Activated CD4-positive, alpha-beta T cell treated with anti-CD3 and anti-CD28 coated beads for 24 hours (primary cell): ENCODE measurements at regions not wholly inside any gene's neighbourhood (a gene's known extent, or its start where the extent isn't known, plus 50 kb on each side); places are given as distances from the start of the nearest gene placed in this dataset.
"Not testable (repeated sequence)": the region's sequence is repeated elsewhere in the genome, so short reads cannot be mapped to it uniquely, and the experiment has no call there.

Source experiments
- DNase-seq, 2 donors: peaks; one replicate each; pipeline ENCODE4 v3.0.0-alpha.2; 2020; ENCODE audit warnings: low read depth in 2 of 2

DNA sequence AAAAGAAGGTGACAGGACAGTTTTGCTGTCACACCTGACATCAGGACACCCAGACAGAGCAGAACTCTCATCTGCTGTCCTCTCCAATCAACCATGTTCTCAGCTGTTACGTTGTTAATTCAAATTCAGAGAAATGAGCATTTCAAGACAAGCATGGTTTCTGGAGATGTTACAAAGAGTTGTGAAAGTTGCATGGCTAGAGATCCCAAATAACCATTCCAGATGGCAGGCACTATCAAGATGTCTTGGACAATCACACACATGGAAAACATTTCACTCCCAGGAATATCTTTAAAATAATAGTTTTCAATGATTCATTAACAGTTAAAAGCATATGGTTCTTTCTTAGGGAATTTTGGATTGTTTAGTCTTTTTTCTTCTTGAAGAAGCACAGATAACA lies 533.1 kb downstream of the AGTPBP1 start:
- DNase-seq, result no peak

DNA sequence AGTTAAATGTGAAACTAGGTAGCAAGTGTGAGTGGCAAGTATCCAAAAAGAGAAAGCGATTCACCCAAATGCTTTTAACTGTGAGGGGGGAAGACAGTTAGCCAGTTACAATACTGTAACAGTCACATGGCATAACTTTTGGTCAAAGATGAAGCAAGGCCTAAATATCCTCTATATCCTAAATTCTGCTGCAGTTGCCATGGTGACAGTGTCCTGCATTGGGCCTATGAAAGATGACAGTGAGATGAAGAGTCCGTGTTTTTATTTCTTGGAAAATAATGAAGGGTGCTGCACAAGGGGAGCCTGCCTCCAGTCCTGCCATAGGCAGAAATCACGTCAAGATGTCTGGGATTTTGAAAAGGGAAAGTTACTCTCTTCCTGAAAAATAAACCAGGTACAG lies 534.6 kb downstream of the NTRK2 start:
- no peak for DNase-seq

DNA sequence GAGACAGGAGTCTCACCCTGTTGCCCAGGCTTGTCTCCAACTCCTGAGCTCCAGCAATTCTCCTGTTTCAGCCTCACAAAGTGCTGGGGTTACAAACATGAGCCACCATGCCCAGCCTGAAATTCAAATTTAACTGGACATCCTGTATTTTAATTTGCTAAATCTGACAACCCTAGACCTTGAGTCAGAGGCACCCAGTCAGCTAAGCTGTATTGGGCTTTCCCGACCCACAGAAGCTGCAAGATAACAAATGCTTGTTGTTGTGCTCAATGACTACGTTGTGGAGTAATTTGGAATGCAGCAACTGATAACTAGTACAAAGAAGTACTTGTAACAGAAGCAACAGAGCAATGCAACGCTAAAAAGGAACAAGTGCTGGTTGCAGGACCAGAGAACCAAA lies 533.1 kb downstream of the NTRK2 start:
- DNase-seq, result no peak

DNA sequence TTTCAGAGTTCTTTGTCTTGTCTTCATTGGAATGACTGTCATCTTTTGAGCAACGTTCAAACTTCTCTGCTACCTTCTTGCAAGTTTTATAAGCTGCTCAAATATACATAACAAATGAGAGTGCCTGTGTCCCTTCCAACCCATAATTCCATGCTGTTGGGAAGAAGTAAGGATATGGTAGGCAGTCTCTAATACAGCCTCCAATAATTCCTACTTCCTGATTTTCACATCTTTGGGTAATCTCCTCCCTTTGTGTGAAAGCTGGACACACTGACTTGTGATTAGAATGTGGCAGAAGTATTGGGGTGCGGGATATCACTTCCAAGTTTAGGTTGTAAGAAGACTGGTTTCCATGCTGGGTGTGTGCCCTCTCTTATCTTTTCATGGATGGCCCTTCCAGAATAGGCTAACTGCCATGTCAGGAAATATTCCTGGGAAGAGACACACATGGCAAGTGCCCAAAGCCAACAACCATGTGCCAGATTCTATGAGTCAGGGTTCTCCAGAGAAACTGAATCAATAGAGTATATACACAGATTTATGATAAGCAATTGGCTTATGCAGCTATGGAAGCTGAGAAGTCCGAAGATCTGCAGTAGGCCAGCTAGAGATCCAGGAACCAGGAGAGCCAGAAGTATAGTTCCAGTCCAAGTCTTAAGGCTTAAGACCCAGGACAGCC lies 531.3 kb downstream of the NTRK2 start:
- no peak for DNase-seq

DNA sequence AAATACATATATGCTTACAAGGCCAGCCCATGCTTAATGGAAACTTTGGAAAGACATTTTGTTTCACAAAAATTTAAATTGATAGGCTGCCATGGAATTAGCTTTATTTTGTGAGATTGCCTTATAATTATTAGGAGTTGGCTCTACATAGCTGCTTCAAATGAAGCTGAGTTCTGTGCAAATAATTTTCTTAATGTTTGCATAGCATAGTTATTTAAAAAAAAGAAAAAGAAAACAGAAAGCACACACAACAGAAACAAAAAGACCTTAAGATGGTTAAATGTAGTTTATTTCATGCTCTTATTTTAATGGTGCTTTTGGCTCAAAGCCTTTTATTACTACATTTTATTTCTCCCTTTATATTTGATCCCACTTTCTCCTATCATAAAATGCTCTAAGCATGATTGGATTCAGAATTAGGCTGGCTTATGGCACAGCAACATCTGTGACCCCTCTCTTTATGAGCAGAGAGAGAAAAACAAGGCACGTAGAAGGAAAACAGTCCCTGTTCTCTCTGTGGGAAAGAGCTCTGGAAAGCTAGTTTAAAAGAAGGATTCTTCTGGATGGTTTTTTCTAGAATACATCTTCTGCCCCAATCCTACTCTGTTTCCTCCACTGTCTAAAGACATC lies 530.5 kb downstream of the NTRK2 start:
- DNase-seq, result no peak

DNA sequence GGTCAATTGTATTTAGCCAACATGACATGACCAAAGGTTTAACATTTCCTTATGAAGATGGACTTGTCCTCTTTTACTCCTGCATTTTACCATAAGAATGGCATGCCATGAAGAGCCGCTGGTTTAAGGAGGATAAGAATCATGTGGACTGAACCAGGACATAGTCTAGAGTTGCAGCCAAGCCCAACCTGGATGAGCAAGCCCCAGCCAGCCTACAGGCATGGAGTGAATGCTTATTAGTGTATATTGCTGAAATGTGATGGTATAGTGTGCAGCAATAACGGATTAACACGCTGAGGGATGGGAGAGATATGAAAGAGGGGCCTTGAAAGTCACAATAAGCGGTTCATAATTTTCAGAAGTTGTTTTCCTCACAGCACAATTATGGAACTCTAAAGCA lies 523.2 kb downstream of the NTRK2 start:
- no peak for DNase-seq

DNA sequence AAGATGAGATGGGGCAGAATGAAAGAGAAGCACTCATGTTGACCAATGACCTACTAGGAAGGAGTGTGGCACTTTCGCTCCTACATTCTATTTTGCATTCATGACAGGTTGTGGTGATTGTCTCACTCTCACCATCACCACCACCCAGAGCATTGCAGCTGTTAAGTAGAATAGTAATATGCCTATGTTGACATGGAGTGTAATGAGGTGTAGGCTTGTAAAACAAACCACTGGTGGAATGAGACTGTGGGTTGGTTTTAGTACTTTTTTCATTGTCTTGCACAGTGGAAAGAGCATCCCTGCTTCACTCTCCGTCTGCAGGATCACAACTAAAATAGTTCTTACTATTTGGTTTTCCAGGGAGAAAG lies 516.7 kb downstream of the NTRK2 start:
- no peak for DNase-seq

DNA sequence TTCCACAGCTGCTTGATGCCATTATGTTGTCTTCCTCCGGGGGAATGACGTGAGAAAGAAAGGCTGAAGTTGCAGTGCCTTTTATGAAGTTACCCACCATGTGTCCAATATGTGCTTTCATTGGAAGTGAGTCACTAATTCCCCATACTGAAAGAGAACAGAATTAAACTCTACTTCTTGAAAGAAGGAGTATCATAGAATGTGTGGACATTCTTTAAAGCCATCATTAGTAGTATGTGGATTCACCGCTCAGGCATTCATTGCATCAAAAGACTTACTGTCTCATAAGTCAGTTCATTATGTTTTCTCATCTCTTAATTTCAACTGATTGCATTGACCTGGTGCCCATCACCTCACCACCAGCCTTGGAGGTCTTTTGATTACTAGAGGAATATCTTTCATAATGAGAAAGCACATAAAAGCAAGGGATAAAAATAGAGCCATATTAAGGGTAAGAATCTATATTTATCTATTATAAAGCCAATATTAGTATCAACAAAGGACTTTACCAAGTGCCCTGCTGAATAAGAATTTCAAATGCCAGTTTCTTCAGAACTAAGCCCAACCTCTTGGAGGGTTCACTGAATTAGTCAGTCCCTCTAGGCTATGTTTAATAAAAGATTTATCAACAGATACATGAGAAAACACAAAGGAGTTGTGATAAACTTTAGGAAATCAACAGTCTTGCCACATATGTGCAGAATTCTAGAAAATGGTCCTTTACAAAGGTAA lies 516.1 kb downstream of the NTRK2 start:
- no peak for DNase-seq

DNA sequence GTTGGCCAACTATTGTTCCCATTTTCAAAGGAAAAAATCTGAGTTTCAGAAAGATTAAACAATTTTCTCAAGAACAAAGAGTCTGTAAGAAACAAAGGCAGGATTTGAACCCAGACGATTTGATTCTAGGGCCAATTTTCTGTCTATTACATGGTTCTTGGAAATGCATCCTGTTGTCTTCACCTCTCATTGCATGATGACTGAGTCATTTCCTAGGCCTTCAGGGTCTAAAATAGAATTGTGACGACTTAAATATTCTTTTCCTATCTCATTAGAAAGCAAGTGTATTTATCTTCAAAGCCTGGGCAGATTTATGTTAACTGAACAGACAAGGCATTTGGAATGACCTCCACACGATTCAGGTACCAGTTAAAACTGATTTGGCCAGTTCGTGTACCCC lies 512.9 kb downstream of the NTRK2 start:
- DNase-seq, result no peak

DNA sequence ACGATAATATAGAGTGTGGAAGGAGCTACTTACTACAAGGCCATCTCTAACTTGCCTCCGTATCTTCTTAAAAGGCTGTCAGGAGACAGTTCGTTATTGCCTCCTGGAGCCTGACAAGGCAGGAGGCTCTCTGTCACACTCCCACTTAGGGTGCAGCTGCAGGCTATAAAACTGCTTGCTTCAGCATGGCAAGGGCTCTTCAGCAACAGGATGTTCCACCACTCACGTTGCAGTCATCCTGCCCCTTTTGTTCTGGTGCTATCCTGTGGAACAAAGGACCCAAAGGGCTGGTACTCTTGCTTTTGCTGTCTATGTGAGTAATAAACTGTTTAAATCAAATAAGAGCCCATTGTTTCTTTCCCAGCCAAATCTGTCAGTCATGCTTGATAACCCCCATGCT lies 508.9 kb downstream of the NTRK2 start:
- DNase-seq, result no peak

DNA sequence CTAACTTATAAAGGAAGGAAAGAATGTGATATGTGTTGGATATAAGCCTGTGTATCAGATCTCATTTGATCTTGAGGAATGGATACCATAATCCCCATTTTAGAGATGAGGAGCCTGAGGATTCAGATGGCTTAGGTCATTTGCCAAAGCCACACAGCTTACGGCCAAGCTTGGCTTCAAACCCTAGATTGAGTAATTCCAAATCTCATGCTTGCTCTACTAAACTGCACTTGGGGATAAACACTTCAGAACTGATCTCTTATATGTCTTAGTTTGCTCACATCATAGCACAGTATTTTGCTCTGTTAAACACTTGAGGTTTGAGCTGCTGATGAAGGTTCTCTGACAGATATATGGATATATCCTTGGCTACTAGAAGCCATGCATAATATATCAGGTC lies 504.4 kb downstream of the NTRK2 start:
- DNase-seq, result no peak

DNA sequence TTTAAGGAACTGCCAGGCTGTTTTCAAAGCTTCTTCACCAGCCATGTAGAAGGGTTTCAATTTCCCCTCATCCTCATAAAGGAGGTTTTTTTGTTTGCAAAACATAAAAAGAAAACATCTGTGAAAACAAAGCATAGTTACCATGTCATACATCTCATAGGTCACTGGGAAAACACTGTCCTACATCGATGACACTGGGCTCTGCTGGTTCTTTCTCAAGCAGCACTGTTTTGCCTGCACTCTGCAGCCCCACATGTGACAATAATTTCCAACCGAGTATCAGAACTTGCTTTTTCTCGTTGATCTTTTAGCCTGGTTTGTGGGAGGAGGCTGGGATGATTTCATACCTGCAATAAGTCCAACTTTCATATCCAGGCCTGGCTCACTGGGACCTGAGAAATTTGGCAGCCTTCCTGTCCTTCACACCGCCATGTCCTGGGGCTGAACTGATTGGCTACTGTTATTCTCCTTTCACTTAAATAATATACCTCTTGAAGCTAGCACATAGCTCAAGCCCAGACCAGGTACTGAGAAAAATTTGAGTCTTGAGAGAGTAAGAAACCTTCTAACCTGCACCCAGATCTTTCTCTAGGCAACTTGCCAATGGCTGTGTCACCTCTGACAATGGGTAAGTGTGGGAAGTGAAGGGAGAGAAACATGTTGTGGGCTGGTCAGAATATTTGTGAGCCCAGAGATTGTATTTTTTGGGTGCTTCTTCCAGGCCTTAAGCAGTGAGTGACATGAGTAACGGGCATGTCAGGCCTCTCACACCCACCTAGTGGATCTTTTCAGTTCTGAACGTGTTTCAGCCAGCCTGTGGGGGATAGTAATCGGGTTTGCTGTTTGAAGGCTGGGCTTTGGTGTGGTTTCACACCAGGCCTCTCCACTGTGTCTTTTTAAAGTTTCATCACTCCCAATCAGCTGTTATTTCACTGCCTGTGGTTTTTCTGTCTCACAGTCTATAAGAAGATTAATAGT lies 502.8 kb downstream of the NTRK2 start:
- no peak for DNase-seq

DNA sequence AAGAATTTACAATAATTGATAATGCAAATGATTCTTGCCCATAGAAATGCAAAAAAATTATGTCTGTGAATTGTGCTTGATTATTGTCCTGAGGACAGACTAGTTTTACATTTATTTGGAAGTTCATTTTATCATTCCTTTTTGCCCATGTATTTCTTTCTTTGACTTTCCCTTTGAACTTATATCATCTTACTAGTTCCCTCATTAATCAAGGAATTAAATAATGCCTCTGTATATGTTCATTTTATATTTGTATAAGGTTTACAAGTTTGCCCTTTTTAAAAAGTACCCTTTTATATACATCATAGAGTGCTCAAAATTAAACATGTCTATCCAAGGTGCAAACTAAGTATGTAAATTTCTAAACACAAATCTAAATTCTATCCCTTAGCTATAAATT lies 501.6 kb downstream of the NTRK2 start:
- DNase-seq, result no peak

DNA sequence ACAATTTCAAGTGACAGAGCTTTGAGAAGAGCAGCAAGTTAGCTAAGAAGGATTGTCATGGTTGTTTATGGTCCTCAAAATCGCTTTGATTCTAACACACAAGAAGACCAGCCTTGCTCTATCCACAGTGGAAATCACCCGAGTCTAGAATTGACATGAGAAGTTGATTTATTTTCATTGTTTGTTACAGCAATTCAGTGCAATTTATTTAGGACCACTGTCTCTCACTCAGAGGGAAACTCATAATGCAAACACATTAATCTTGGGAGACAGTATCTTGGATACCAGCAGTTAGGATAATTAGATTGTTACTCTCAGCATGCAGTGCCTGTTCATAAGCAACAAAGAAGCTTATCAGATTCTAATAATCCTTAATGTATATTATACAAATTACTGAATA lies 498.9 kb downstream of the NTRK2 start:
- DNase-seq, result no peak

DNA sequence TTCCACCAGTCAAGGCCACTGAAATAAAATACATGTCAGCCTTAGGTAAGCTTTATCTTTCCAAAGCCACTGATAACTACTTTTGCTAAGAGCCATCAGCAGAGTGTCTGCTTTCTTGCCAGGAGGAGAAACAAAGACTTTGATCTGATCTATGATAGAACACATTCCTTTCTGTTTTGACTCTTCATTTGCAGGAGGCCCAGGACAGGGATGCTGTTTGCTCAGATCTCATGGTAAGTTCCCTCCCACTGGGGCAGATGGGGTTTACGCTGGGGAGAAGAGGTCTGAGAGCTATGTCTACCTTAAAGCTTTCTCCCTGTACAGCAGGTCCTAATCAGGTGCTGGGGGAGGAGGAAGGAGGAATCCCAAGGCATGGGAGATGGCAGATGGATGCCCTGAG lies 497.6 kb downstream of the NTRK2 start:
- DNase-seq, result no peak

DNA sequence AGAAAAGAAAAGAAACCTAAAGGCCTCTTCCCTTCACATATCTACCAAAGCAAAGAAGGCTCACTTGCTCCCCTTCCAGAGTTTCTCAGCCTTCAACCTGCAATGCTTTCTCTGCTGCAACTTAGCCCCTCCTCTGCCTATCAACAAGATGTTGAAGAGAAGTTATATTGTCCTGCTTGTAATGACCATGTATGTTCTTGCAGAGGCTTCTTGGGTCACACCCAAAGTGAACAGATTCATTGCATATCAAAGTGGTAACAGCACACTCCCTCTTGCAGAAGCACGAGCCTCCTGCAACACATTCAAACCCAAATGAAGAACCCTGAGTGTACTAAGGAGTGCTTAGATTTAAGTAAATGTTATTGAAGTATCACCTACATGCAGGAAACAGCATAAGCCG lies 494.3 kb downstream of the NTRK2 start:
- DNase-seq, result no peak

DNA sequence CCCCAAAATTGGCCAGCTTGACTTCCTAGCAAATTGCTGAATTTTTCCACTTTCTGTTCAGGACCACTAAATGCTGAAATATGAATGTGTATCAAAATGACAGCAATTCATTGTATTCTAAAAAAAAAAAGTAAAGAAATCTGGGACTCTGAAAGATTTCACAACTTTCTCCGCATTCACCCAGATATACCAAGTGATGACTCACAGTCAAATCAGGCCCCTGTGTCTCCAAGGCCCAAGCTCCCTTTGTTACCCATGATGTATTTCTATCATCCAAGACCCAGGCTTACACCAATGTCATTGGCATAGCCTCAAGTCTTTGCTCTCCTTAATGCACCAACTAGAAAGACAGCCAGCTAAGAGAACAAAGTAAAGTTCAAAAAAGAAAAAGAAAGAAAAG lies 493.9 kb downstream of the NTRK2 start:
- no peak for DNase-seq

DNA sequence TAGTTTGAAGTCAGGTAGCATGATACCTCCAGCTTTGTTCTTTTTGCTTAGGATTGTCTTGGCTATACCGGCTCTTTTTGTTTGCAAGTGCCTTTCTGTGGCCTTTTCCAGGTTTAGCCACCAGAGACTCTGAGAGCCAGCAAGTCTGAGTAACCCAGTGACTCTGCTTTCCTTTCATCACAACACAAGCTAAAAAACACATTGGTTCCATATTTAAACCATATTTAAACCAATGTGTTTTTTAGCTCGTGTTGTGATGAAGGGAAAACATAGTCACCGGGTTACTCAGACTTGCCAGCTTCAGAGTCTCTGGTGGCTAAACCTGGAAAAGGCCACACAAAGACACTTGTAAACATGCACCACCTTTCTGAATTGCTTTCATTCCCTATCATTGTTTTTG lies 493.3 kb downstream of the NTRK2 start:
- DNase-seq, result no peak

DNA sequence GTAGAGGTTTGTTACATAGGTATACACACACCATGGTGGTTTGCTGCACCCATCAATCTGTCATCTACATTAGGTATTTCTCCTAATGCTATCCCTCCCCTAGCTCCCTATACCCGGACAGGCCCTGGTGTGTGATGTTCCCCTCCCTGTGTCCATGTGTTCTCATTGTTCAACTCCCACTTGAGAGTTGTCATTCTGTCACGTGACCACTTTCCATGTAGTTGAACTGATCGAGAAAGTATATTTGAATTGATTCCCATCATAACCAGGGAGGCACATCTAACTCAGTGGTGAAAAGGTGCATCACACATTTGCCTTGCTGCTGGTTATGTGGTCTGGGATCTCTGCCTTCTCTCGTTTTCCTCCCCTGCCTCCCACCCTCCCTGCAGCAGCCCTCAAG lies 491.4 kb downstream of the NTRK2 start:
- not testable (repeated sequence) for DNase-seq

DNA sequence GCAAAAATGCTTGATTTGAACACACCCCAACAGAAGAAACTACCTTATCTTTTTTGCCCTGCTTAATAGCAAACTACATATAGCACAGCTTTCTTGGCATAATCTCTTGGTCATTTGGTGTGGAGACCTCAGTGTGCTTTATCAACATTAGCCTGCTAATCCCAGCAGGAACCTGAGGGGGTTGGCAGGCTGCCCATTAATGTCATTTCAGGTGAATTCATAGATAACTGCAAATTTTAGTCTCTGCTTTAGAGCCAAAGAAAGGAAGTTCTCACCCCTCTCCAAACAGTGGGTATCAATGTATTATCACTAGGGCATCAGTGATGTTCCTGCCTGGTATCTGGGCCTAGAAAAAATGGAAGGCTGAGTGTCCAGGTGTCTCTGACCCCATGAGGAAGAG lies 489.0 kb downstream of the NTRK2 start:
- no peak for DNase-seq

DNA sequence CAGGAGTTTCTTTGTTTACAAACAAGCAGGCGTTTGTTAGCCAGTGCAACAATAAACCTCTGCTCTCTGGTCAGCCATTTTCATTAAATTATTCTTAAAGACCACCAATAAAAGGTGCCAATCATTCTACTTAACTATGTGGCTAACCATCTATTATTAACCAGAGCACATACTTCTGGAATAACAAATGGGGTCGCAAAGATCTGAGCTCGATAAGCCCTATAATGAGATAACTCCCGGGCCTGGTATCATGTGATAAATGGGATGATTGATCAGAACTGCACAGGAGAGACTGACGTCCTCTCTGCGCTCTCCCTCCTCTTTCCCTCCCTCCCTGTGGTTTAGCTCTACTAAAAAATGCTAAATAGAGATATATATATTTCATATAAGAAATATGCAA lies 488.2 kb downstream of the NTRK2 start:
- no peak for DNase-seq

DNA sequence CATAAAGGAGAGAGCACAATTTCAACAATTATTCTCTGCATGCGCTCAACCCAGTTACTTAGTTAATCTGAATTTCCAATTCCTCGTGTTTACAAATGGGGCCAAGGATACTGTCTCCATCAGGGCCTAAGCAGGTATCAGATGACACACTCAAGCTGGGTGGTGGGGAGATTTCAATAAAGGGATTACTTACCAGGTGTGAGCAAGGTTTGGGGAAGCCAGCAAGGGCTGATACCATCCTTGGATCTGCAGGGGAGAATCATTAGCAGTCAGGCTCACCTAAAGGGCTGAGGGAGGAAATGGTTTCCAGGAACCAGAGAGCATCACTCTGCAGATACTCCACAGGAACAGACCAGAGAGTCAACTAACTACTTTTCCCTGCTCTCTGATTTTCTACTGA lies 487.1 kb downstream of the NTRK2 start:
- no peak for DNase-seq
